Caco-2 (cell line): ENCODE measurements at regions not wholly inside any gene's neighbourhood (a gene's known extent, or its start where the extent isn't known, plus 50 kb on each side); places are given as distances from the start of the nearest gene placed in this dataset.

Experiments used
- BruUV-seq: library from RNA; stranded (reverse); fragments of 400-500 nt; replicated peaks from 2 replicates; lab custom pipeline; 2021; lab: Mats Ljungman, UMichigan
- CTCF ChIA-PET: fragments of 300-600 bp; sonication (Branson Sonifier 250); formaldehyde crosslinking; loops from one replicate; lab custom pipeline; 2022; ENCODE audit warnings: antibody characterized with exemption; lab: Charles Lee
- POLR2A ChIA-PET: fragments of 300-600 bp; sonication (Branson Sonifier 250); formaldehyde crosslinking; loops from one replicate; lab custom pipeline; 2022; ENCODE audit warnings: antibody characterized with exemption; lab: Charles Lee
- DNase-seq, 2 experiments: peaks; one replicate each; pipeline versions ENCODE4 v3.0.0 to v3.0.0-alpha.2; 2020 to 2022
- H3K27me3 ChIP-seq: replicated peaks from 2 replicates; pipeline ENCODE4 v1.6.0; 2011; ENCODE audit warnings: low read length; ENCODE audit not compliant: control insufficient read depth, insufficient read depth
- H3K36me3 ChIP-seq: 2 replicates; pipeline ENCODE4 v1.5.1; 2011; ENCODE audit warnings: low read length; ENCODE audit not compliant: control insufficient read depth, insufficient read depth
- H3K4me1 ChIP-seq: fragments of 250-450 bp; sonication (Bioruptor Pico); 2 replicates; pipeline ENCODE4 v1.5.1; 2020; ENCODE audit warnings: mild to moderate bottlenecking
- H3K4me3 ChIP-seq: 2 replicates; pipeline ENCODE4 v1.5.1; 2011; ENCODE audit warnings: low read depth, mild to moderate bottlenecking, control low read depth, low read length
- H3K9me3 ChIP-seq: fragments of 250-450 bp; sonication (Bioruptor Pico); 2 replicates; pipeline ENCODE4 v1.5.1; 2020; ENCODE audit warnings: mild to moderate bottlenecking, moderate library complexity
- H3K27ac Mint-ChIP-seq: one replicate; pipeline ENCODE4 v1.8.0; 2022; ENCODE audit warnings: mixed read lengths; ENCODE audit not compliant: unreplicated experiment
- H3K27me3 Mint-ChIP-seq: one replicate; pipeline ENCODE4 v1.8.0; 2022; ENCODE audit warnings: mixed read lengths; ENCODE audit not compliant: insufficient read depth, unreplicated experiment
- H3K36me3 Mint-ChIP-seq: one replicate; pipeline ENCODE4 v1.8.0; 2022; ENCODE audit warnings: mild to moderate bottlenecking, mixed read lengths; ENCODE audit not compliant: insufficient read depth, unreplicated experiment
- H3K4me1 Mint-ChIP-seq: one replicate; pipeline ENCODE4 v1.8.0; 2022; ENCODE audit warnings: low read depth, mixed read lengths; ENCODE audit not compliant: unreplicated experiment
- H3K4me3 Mint-ChIP-seq: one replicate; pipeline ENCODE4 v1.8.0; 2022; ENCODE audit warnings: mild to moderate bottlenecking, moderate library complexity, mixed read lengths; ENCODE audit not compliant: unreplicated experiment
- H3K9me3 Mint-ChIP-seq: one replicate; pipeline ENCODE4 v1.8.0; 2022; ENCODE audit warnings: mixed read lengths; ENCODE audit not compliant: unreplicated experiment
- intact Hi-C: fragments of 100-400 bp; cut with micrococcal nuclease; formaldehyde crosslinking; loops from one replicate; pipeline ENCODE4 v1.10.0; 2022; ENCODE audit not compliant: unreplicated experiment
- TF ChIP-seq, protein P1 (sequence below), 2 experiments: fragments of 200-600 bp in 1 of 2; IDR thresholded peaks; 1 replicate in 1 of 2; 2 replicates in 1 of 2; pipeline versions ENCODE4 v1.5.1 to v1.8.0; 2011 to 2022; ENCODE audit warnings: antibody characterized with exemption in 1 of 2, control low read depth in 1 of 2, inconsistent platforms in 1 of 2, low read depth in 1 of 2, low read length in 1 of 2, mild to moderate bottlenecking in 1 of 2, moderate library complexity in 1 of 2; ENCODE audit not compliant: insufficient read depth in 1 of 2, severe bottlenecking in 1 of 2, unreplicated experiment in 1 of 2

DNA sequence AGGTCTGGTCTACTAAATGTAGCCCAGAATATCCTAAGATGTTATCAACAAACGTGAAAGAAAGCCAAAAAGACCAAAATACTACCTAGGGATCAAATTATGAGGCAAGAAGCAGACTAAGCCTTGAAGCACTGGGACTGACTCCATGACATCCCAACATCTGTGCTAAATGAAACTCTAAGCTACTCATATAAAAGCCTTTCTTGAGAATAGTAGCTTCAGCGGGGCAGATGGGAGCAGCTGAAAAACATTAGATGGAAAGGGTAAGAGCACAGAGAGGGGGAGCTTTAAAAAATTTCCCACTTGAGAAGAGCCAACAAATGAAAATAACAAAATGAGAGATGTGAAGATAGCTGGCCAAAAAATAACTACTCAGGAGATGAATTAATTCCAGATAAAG is 81.7 kb downstream of the MAD2L1 start:
- Mint-ChIP-seq H3K27ac (no peak overlapping the region), H3K27me3 (no peaks in the 10 kb centered on the region), H3K4me3 (no peak overlapping the region), H3K9me3 (no peaks in the 10 kb centered on the region), H3K4me1 (no peaks in the 10 kb centered on the region), H3K36me3 (no peaks in the 10 kb centered on the region)
- Histone ChIP-seq H3K9me3 (no peaks in the 10 kb centered on the region), H3K4me1 (no peaks in the 10 kb centered on the region), H3K36me3 (no peaks in the 10 kb centered on the region), H3K4me3 (no peak overlapping the region), H3K27me3 (no peaks in the 10 kb centered on the region)
- ChIA-PET CTCF (no interaction called here), POLR2A (no interaction called here)
- BruUV-seq = no TSS peak
- intact Hi-C loops = no loop called here
- DNase-seq = no peak
- TF ChIP-seq, protein P1, sequence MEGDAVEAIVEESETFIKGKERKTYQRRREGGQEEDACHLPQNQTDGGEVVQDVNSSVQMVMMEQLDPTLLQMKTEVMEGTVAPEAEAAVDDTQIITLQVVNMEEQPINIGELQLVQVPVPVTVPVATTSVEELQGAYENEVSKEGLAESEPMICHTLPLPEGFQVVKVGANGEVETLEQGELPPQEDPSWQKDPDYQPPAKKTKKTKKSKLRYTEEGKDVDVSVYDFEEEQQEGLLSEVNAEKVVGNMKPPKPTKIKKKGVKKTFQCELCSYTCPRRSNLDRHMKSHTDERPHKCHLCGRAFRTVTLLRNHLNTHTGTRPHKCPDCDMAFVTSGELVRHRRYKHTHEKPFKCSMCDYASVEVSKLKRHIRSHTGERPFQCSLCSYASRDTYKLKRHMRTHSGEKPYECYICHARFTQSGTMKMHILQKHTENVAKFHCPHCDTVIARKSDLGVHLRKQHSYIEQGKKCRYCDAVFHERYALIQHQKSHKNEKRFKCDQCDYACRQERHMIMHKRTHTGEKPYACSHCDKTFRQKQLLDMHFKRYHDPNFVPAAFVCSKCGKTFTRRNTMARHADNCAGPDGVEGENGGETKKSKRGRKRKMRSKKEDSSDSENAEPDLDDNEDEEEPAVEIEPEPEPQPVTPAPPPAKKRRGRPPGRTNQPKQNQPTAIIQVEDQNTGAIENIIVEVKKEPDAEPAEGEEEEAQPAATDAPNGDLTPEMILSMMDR (IDR thresholded peaks at IDR 0.05; ENCODE audit: insufficient read depth in 1 of 2, low read depth in 1 of 2, low read length in 1 of 2, severe bottlenecking in 1 of 2, unreplicated experiment in 1 of 2) = no peak

DNA sequence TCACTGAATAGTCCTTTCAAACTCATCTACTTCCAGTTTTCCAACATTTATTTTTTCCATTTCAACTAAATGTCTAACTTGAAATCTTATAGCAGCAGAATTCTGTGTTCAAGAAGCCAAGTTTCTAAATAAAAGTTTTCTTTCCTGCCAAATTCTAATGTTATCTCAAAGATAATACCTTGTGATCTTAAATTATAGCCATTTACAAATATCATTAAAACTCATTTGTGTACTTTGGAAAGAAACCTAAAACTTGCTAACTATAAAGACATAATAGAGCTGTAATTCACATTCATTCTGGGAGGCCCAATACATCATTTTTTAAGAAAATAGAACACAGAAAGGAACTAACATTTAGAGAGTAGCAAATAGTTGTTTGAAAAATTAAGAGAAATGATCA is 83.9 kb downstream of the MAD2L1 start:
- Mint-ChIP-seq H3K9me3 (no peaks in the 10 kb centered on the region), H3K4me1 (no peaks in the 10 kb centered on the region), H3K27ac (no peak overlapping the region), H3K27me3 (no peaks in the 10 kb centered on the region), H3K36me3 (no peaks in the 10 kb centered on the region), H3K4me3 (no peak overlapping the region)
- DNase-seq = no peak
- BruUV-seq = no TSS peak
- Histone ChIP-seq H3K9me3 (no peaks in the 10 kb centered on the region), H3K36me3 (no peaks in the 10 kb centered on the region), H3K27me3 (no peaks in the 10 kb centered on the region), H3K4me1 (no peaks in the 10 kb centered on the region), H3K4me3 (no peak overlapping the region)
- ChIA-PET CTCF (no interaction called here), POLR2A (no interaction called here)
- TF ChIP-seq, protein P1 (IDR thresholded peaks at IDR 0.05; ENCODE audit: insufficient read depth in 1 of 2, low read depth in 1 of 2, low read length in 1 of 2, severe bottlenecking in 1 of 2, unreplicated experiment in 1 of 2) = no peak
- intact Hi-C loops = no loop called here

DNA sequence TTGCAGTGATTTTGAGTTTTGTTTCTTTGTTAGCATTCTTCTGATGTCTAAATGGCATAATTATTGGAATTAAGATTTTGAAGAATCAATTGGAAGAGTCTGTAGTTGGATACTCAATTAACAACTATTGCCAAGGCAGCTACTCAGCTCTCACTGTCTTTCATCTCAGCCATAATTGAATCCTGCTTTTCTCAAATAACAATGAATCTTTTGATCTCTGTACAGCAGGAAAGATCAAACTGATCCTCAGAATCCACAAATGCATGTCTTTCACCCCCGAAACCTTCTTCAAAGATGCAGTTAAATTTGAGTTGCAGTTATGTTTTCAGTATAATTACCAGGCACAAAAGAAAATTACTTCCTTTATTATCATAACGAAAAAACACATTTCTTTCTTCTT is 86.2 kb downstream of the MAD2L1 start:
- Histone ChIP-seq H3K9me3 (no peaks in the 10 kb centered on the region), H3K4me3 (no peak overlapping the region), H3K36me3 (no peaks in the 10 kb centered on the region), H3K4me1 (no peaks in the 10 kb centered on the region), H3K27me3 (no peaks in the 10 kb centered on the region)
- ChIA-PET POLR2A (no interaction called here), CTCF (no interaction called here)
- H3K27ac Mint-ChIP-seq = no peak overlapping the region
- no peaks in the 10 kb centered on the region for H3K27me3 Mint-ChIP-seq
- BruUV-seq = no TSS peak
- no peaks in the 10 kb centered on the region for H3K4me1 Mint-ChIP-seq
- H3K4me3 Mint-ChIP-seq = no peak overlapping the region
- TF ChIP-seq, protein P1 (IDR thresholded peaks at IDR 0.05; ENCODE audit: insufficient read depth in 1 of 2, low read depth in 1 of 2, low read length in 1 of 2, severe bottlenecking in 1 of 2, unreplicated experiment in 1 of 2) = no peak
- H3K9me3 Mint-ChIP-seq = no peaks in the 10 kb centered on the region
- intact Hi-C loops = no loop called here
- no peak for DNase-seq
- H3K36me3 Mint-ChIP-seq = no peaks in the 10 kb centered on the region
